AG08395 (cell line): ENCODE measurements at regions not wholly inside any gene's neighbourhood (a gene's known extent, or its start where the extent isn't known, plus 50 kb on each side); places are given as distances from the start of the nearest gene placed in this dataset.
"Not testable (repeated sequence)": the region's sequence is repeated elsewhere in the genome, so short reads cannot be mapped to it uniquely, and the experiment has no call there.

Source experiments
- DNase-seq: peaks from one replicate; pipeline ENCODE4 v3.0.0; 2012; ENCODE audit warnings: mixed read lengths, low spot score

GRCh38 chr6:121595646-121596045, 160.2 kb downstream of the GJA1 start:
- DNase-seq = no peak

- DNase-seq = no peak
Observed at GRCh38 chr6:121596441-121596840, 161.0 kb downstream of the GJA1 start.

- peak; percentile 12 for DNase-seq
Observed at GRCh38 chr6:121597654-121598053, 162.2 kb downstream of the GJA1 start.

- not testable (repeated sequence) for DNase-seq
Observed at GRCh38 chr6:121599331-121599730, 163.9 kb downstream of the GJA1 start.

- no peak for DNase-seq
Observed at GRCh38 chr6:121600389-121601168, 165.1 kb downstream of the GJA1 start.

- DNase-seq = no peak
Observed at GRCh38 chr6:121603486-121603885, 168.0 kb downstream of the GJA1 start.

GRCh38 chr6:121607721-121608120, 172.3 kb downstream of the GJA1 start:
- DNase-seq = no peak

- DNase-seq = peak; percentile 34
Observed at GRCh38 chr6:121608270-121608669, 172.8 kb downstream of the GJA1 start.

- DNase-seq = no peak
Observed at GRCh38 chr6:121609281-121609680, 173.8 kb downstream of the GJA1 start.

- no peak for DNase-seq
Observed at GRCh38 chr6:121612927-121613326, 177.5 kb downstream of the GJA1 start.

- DNase-seq = no peak
Observed at GRCh38 chr6:121614115-121614514, 178.7 kb downstream of the GJA1 start.

GRCh38 chr6:121615493-121615892, 180.0 kb downstream of the GJA1 start:
- no peak for DNase-seq

GRCh38 chr6:121616406-121616805, 181.0 kb downstream of the GJA1 start:
- DNase-seq = no peak

GRCh38 chr6:121617388-121617787, 181.9 kb downstream of the GJA1 start:
- no peak for DNase-seq

- no peak for DNase-seq
Observed at GRCh38 chr6:121619013-121619412, 183.6 kb downstream of the GJA1 start.

GRCh38 chr6:121619987-121620740, 184.7 kb downstream of the GJA1 start:
- DNase-seq = no peak

- DNase-seq = no peak
Observed at GRCh38 chr6:121627761-121628160, 192.3 kb downstream of the GJA1 start.

- no peak for DNase-seq
Observed at GRCh38 chr6:121630716-121631115, 195.3 kb downstream of the GJA1 start.

- DNase-seq = not testable (repeated sequence)
Observed at GRCh38 chr6:121631752-121632151, 196.3 kb downstream of the GJA1 start.

- no peak for DNase-seq
Observed at GRCh38 chr6:121633309-121633708, 197.9 kb downstream of the GJA1 start.

GRCh38 chr6:121634586-121634985, 199.1 kb downstream of the GJA1 start:
- not testable (repeated sequence) for DNase-seq

GRCh38 chr6:121635355-121635754, 199.9 kb downstream of the GJA1 start:
- DNase-seq = no peak

GRCh38 chr6:121636217-121636616, 200.8 kb downstream of the GJA1 start:
- not testable (repeated sequence) for DNase-seq
